ENCODE measurements at regions not wholly inside any gene's neighbourhood (a gene's known extent, or its start where the extent isn't known, plus 50 kb on each side); places are given as distances from the start of the nearest gene placed in this dataset.

DNA sequence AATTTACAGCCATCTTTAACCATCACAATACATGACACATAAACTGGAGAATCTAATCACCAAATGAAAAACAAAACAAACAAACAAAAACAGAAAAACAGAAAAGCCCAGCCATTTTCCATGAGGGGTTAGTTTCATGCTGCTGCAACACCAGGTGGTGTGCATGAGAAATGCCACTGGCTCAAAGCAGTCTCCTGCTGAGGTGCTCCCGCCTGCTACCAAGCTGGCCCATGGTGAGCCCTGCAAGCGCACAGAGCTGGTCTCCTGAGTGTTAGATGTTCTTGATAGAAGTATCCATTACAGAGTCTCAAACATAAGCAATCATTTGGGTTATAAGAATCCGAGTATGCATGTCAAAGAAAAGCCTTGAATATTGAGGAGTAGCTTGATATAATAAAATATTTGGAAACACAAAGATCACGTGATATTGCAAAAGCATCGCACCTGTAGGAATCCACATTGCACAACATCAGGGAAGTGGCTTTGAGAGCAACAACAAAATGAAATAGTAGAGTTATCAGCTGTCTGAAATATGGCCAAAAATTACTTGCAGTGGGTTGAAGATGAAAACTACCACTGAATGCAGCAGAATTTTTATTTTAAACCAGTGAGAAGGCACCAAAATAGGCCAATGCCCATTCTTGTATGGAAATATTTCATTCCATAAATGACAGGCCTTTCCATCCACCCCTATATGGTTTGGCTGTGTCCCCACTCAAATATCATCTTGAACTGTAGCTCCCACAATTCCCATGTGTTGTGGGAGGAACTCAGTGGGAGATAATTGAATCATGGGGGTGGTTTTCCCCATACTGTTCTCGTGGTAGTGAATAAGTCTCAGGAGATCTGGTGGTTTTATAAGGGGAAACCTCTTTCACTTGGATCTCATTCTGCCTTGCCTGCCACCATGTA is 194.8 kb downstream of the SYK start:
- no peaks in the 10 kb centered on the region for H3K4me1 Mint-ChIP-seq
- no peak for TF ChIP-seq CTCF (IDR thresholded peaks at IDR 0.05)
- H3K27ac Mint-ChIP-seq = no peak overlapping the region
- no peaks in the 10 kb centered on the region for H3K36me3 Mint-ChIP-seq (ENCODE audit: low read depth)
- H3K9me3 Mint-ChIP-seq = peaks cover 25% of the 10 kb centered on the region
- H3K4me3 Mint-ChIP-seq = no peak overlapping the region
- H3K27me3 Mint-ChIP-seq (ENCODE audit: low read depth, poor library complexity) = peaks cover 4% of the 10 kb centered on the region
- no peak for DNase-seq

- Mint-ChIP-seq H3K4me3 (no peak overlapping the region), H3K4me1 (no peaks in the 10 kb centered on the region), H3K27ac (no peak overlapping the region), H3K36me3 (ENCODE audit: low read depth) (no peaks in the 10 kb centered on the region), H3K9me3 (peaks cover 18% of the 10 kb centered on the region), H3K27me3 (ENCODE audit: low read depth, poor library complexity) (no peaks in the 10 kb centered on the region)
- DNase-seq = no peak
- no peak for TF ChIP-seq CTCF (IDR thresholded peaks at IDR 0.05)
Measured at GRCh38 chr9:90998573-90998972, 197.0 kb downstream of the SYK start.

DNA sequence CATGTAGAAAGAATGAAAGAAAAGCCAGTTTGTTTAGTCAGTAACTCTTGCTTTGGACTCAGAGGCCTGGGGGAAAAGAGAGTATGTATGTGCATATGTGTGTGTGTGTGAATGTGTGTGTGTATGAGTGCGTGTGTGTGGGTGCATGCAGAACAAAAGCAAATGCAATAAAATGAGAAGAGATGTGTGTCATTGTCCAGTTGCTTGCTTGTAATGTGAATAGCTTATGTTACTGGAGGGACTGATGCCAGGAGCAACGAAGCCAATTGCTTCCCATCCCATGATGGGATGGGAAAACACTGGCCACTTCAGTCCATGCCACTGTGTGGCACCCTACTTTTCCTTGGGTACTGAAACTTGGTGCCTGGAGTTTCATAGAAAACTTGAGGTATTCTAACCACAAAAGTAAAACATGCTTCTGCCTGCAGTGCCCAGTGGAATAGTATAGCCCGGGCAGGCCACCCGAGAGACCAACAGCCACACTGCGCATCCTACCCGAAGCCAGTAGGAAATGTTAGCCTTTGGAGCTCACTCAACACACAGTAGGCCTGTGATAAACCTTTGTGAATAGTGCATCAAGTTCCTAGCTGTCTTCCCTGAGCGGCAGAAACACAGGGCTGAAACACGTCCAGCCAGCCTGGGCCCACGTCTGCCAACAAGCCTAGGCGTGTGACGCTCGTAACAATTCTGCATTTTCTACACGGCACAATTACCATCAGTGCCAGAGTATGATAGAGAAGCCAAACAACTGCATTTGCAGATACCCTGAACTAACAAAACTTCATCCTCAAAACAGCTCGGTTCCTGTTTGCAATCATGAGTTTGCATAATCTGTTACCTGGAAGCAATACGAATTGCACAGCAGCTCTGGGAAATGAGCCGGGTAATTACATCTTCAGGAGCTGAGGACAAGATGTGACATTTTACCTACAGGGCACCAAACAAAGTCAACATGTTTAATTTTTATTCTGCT is 198.1 kb downstream of the SYK start:
- no peak overlapping the region for H3K27ac Mint-ChIP-seq
- DNase-seq = no peak
- peaks cover 9% of the 10 kb centered on the region for H3K9me3 Mint-ChIP-seq
- no peak for TF ChIP-seq CTCF (IDR thresholded peaks at IDR 0.05)
- no peak overlapping the region for H3K4me3 Mint-ChIP-seq
- no peaks in the 10 kb centered on the region for H3K4me1 Mint-ChIP-seq
- H3K27me3 Mint-ChIP-seq (ENCODE audit: low read depth, poor library complexity) = no peaks in the 10 kb centered on the region
- no peaks in the 10 kb centered on the region for H3K36me3 Mint-ChIP-seq (ENCODE audit: low read depth)

DNA sequence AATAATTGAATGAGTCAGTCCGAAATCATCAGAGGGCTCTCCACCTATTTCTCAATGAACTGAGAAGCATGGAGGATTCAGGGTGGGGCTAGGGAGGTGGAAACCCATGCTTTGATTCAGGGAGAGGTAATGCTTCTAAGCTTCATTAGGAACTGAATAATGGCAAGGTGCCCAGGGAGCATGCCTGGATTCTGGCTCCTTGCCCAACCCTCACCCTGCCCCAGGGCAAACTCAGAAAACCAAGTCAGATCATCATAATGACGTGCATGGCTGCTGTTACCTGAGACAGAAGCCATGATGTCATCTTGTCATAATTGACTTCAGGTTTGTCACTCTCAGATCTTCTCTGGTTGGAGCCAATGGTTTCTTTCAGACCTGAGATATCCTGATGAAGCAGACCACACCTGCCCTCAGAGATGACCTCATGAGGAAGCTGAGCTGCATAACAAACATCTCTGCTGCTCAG is 199.6 kb downstream of the SYK start:
- H3K4me3 Mint-ChIP-seq = no peak overlapping the region
- no peak for TF ChIP-seq CTCF (IDR thresholded peaks at IDR 0.05)
- peaks cover 4% of the 10 kb centered on the region for H3K9me3 Mint-ChIP-seq
- no peaks in the 10 kb centered on the region for H3K4me1 Mint-ChIP-seq
- no peak overlapping the region for H3K27ac Mint-ChIP-seq
- H3K36me3 Mint-ChIP-seq (ENCODE audit: low read depth) = no peaks in the 10 kb centered on the region
- peaks cover 3% of the 10 kb centered on the region for H3K27me3 Mint-ChIP-seq (ENCODE audit: low read depth, poor library complexity)
- DNase-seq = no peak

- H3K27ac Mint-ChIP-seq = no peak overlapping the region
- peaks cover 4% of the 10 kb centered on the region for H3K9me3 Mint-ChIP-seq
- H3K27me3 Mint-ChIP-seq (ENCODE audit: low read depth, poor library complexity) = peaks cover 3% of the 10 kb centered on the region
- H3K4me1 Mint-ChIP-seq = no peaks in the 10 kb centered on the region
- DNase-seq = no peak
- TF ChIP-seq CTCF (IDR thresholded peaks at IDR 0.05) = no peak
- no peaks in the 10 kb centered on the region for H3K36me3 Mint-ChIP-seq (ENCODE audit: low read depth)
- no peak overlapping the region for H3K4me3 Mint-ChIP-seq
Measured at GRCh38 chr9:91004484-91004883, 202.9 kb downstream of the SYK start.

All from nephron progenitor cell (in vitro differentiated cells).